ENCODE measurements at regions not wholly inside any gene's neighbourhood (a gene's known extent, or its start where the extent isn't known, plus 50 kb on each side); places are given as distances from the start of the nearest gene placed in this dataset.
A peak's percentile ranks its signal among the peaks of the same experiment; 100 is the strongest.

- peaks cover 1% of the 10 kb centered on the region for H3K9me3 Mint-ChIP-seq
- peaks cover 5% of the 10 kb centered on the region for H3K4me1 Mint-ChIP-seq
- Histone ChIP-seq H3K27me3 (ENCODE audit: control insufficient read depth, insufficient read depth, low read length, poor library complexity, severe bottlenecking) (no peaks in the 10 kb centered on the region), H3K4me3 (ENCODE audit: low read length) (no peak overlapping the region), H3K9ac (ENCODE audit: extremely low read depth, low read length, poor library complexity, severe bottlenecking) (no peak overlapping the region), H3K36me3 (ENCODE audit: control insufficient read depth, insufficient read depth, low read length) (no peaks in the 10 kb centered on the region), H3K4me1 (ENCODE audit: control insufficient read depth, insufficient read depth, low read length) (no peaks in the 10 kb centered on the region), H3K9me3 (ENCODE audit: control insufficient read depth, low read length) (no peaks in the 10 kb centered on the region), H3K27ac (ENCODE audit: low read depth, low read length) (no peak overlapping the region)
- no peak overlapping the region for H3K27ac Mint-ChIP-seq
- H3K27me3 Mint-ChIP-seq (ENCODE audit: insufficient read depth), result no peaks in the 10 kb centered on the region
- peak; percentile 10 for DNase-seq
- no peak for TF ChIP-seq CTCF (conservative IDR thresholded peaks at IDR 0.05)
- no peak overlapping the region for H3K4me3 Mint-ChIP-seq
- H3K36me3 Mint-ChIP-seq (ENCODE audit: low read depth), result no peaks in the 10 kb centered on the region
- 88 to 100% methylated on average over 1 of the region's 1 CpG for WGBS, 2 experiments (ENCODE audit: insufficient coverage in 1 of 2, insufficient read length in 1 of 2)
Observed at GRCh38 chr3:109387621-109388020, 50.3 kb upstream of the DPPA4 start.

- Histone ChIP-seq H3K9me3 (ENCODE audit: control insufficient read depth, low read length) (no peaks in the 10 kb centered on the region), H3K36me3 (ENCODE audit: control insufficient read depth, insufficient read depth, low read length) (no peaks in the 10 kb centered on the region), H3K4me3 (ENCODE audit: low read length) (no peak overlapping the region), H3K27me3 (ENCODE audit: control insufficient read depth, insufficient read depth, low read length, poor library complexity, severe bottlenecking) (no peaks in the 10 kb centered on the region), H3K9ac (ENCODE audit: extremely low read depth, low read length, poor library complexity, severe bottlenecking) (no peak overlapping the region), H3K27ac (ENCODE audit: low read depth, low read length) (no peak overlapping the region), H3K4me1 (ENCODE audit: control insufficient read depth, insufficient read depth, low read length) (no peaks in the 10 kb centered on the region)
- 75 to 100% methylated on average over 1 of the region's 1 CpG for WGBS, 2 experiments (ENCODE audit: insufficient coverage in 1 of 2, insufficient read length in 1 of 2)
- no peak for TF ChIP-seq CTCF (conservative IDR thresholded peaks at IDR 0.05)
- H3K9me3 Mint-ChIP-seq, result peaks cover 1% of the 10 kb centered on the region
- no peak for DNase-seq
- H3K27me3 Mint-ChIP-seq (ENCODE audit: insufficient read depth), result no peaks in the 10 kb centered on the region
- H3K4me3 Mint-ChIP-seq, result no peak overlapping the region
- no peaks in the 10 kb centered on the region for H3K36me3 Mint-ChIP-seq (ENCODE audit: low read depth)
- peaks cover 9% of the 10 kb centered on the region for H3K4me1 Mint-ChIP-seq
- no peak overlapping the region for H3K27ac Mint-ChIP-seq
Observed at GRCh38 chr3:109387201-109387600, 49.9 kb upstream of the DPPA4 start.
